ENCODE measurements at regions not wholly inside any gene's neighbourhood (a gene's known extent, or its start where the extent isn't known, plus 50 kb on each side); places are given as distances from the start of the nearest gene placed in this dataset.

DNA sequence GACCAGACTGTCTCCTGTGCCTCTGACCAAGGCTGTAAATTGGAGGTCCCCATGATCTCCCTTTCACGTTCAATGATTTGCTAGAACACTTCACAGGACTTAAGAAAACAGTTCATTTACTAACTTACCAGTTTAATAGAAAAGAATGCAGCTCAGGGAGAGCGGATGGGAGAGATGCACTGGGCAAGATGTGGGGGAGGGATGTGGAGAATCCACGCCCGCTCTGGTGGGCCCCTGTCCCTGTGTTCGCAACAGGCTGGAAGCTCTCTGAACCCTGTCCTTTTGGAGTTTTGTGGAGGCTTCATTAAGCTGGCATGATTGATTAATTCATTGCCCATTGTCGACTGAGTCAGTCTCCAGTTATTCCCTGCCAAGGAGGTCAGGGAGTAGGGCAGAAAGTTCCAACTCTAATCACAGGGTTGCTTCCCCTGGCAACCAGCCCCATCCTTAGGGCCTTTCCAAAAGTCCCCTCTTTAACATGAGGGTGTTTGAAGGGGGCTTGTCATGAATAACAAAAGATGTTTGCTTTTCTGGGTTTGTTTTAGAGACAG, 257.1 kb downstream of the ACKR3 start:
- Histone ChIP-seq H3K27me3 (replicated peaks; ENCODE audit: insufficient read depth, low read length) (no peaks in the 10 kb centered on the region), H3K9ac (ENCODE audit: low read length) (no peak overlapping the region), H3F3A (ENCODE audit: insufficient read depth, low read length) (no peaks in the 10 kb centered on the region), H3K36me3 (replicated peaks; ENCODE audit: insufficient read depth, low read length) (no peaks in the 10 kb centered on the region), H3K4me3 (ENCODE audit: low read length) (no peak overlapping the region), H3K9me2 (replicated peaks; ENCODE audit: insufficient read depth, low read length) (no peaks in the 10 kb centered on the region), H3K27ac (ENCODE audit: low read length) (no peak overlapping the region), H3K4me2 (ENCODE audit: low read depth, low read length) (no peak overlapping the region), H3K79me2 (ENCODE audit: low read length) (no peaks in the 10 kb centered on the region), H4K20me1 (ENCODE audit: insufficient read depth, low read length) (no peaks in the 10 kb centered on the region), H3K9me3 (replicated peaks; ENCODE audit: insufficient read depth, low read length) (no peaks in the 10 kb centered on the region), H2AFZ (ENCODE audit: low read length) (no peak overlapping the region), H3K4me1 (ENCODE audit: low read length) (no peaks in the 10 kb centered on the region)
- TF ChIP-seq, protein P1, sequence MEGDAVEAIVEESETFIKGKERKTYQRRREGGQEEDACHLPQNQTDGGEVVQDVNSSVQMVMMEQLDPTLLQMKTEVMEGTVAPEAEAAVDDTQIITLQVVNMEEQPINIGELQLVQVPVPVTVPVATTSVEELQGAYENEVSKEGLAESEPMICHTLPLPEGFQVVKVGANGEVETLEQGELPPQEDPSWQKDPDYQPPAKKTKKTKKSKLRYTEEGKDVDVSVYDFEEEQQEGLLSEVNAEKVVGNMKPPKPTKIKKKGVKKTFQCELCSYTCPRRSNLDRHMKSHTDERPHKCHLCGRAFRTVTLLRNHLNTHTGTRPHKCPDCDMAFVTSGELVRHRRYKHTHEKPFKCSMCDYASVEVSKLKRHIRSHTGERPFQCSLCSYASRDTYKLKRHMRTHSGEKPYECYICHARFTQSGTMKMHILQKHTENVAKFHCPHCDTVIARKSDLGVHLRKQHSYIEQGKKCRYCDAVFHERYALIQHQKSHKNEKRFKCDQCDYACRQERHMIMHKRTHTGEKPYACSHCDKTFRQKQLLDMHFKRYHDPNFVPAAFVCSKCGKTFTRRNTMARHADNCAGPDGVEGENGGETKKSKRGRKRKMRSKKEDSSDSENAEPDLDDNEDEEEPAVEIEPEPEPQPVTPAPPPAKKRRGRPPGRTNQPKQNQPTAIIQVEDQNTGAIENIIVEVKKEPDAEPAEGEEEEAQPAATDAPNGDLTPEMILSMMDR (IDR thresholded peaks at IDR 0.05; ENCODE audit: low read length): no peak
- TF ChIP-seq EZH2phosphoT487 (IDR thresholded peaks at IDR 0.05; ENCODE audit: low read length) (no peak), EZH2 (optimal IDR thresholded peaks at IDR 0.05; ENCODE audit: low read depth, low read length) (no peak)
- no peak for DNase-seq

DNA sequence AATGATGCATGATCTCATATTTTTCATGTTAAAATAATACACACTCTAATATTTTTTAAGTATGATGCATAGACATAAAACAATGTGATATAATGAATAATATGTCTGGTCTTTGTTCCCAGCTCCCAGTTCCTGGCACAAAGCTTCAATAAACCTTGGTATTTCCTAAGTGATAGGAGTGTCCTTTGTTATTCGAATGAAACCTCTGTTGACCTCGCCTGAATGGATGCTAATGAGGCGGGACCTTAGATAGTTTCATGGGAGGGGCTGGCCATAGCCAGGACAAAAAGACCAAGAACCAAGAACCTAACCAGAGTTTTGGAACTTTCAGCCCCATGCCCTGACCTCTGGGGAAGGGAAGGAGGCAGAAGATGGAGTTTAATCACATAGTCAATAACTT, 257.7 kb upstream of the COPS8 start:
- Histone ChIP-seq H2AFZ (ENCODE audit: low read length) (no peak overlapping the region), H3K36me3 (replicated peaks; ENCODE audit: insufficient read depth, low read length) (no peaks in the 10 kb centered on the region), H3K27me3 (replicated peaks; ENCODE audit: insufficient read depth, low read length) (no peaks in the 10 kb centered on the region), H3K9me3 (replicated peaks; ENCODE audit: insufficient read depth, low read length) (no peaks in the 10 kb centered on the region), H4K20me1 (ENCODE audit: insufficient read depth, low read length) (no peaks in the 10 kb centered on the region), H3K4me2 (ENCODE audit: low read depth, low read length) (no peak overlapping the region), H3K79me2 (ENCODE audit: low read length) (no peaks in the 10 kb centered on the region), H3K4me3 (ENCODE audit: low read length) (no peak overlapping the region), H3K9ac (ENCODE audit: low read length) (no peak overlapping the region), H3K27ac (ENCODE audit: low read length) (no peak overlapping the region), H3K9me2 (replicated peaks; ENCODE audit: insufficient read depth, low read length) (no peaks in the 10 kb centered on the region), H3F3A (ENCODE audit: insufficient read depth, low read length) (no peaks in the 10 kb centered on the region), H3K4me1 (ENCODE audit: low read length) (no peaks in the 10 kb centered on the region)
- TF ChIP-seq EZH2phosphoT487 (IDR thresholded peaks at IDR 0.05; ENCODE audit: low read length) (no peak), EZH2 (optimal IDR thresholded peaks at IDR 0.05; ENCODE audit: low read depth, low read length) (no peak)
- TF ChIP-seq, protein P1 (IDR thresholded peaks at IDR 0.05; ENCODE audit: low read length): no peak
- no peak for DNase-seq

- Histone ChIP-seq H3F3A (ENCODE audit: insufficient read depth, low read length) (no peaks in the 10 kb centered on the region), H3K79me2 (ENCODE audit: low read length) (no peaks in the 10 kb centered on the region), H3K27ac (ENCODE audit: low read length) (no peak overlapping the region), H3K4me1 (ENCODE audit: low read length) (no peaks in the 10 kb centered on the region), H3K9me2 (replicated peaks; ENCODE audit: insufficient read depth, low read length) (no peaks in the 10 kb centered on the region), H3K9me3 (replicated peaks; ENCODE audit: insufficient read depth, low read length) (no peaks in the 10 kb centered on the region), H4K20me1 (ENCODE audit: insufficient read depth, low read length) (no peaks in the 10 kb centered on the region), H3K9ac (ENCODE audit: low read length) (no peak overlapping the region), H3K27me3 (replicated peaks; ENCODE audit: insufficient read depth, low read length) (no peaks in the 10 kb centered on the region), H3K4me3 (ENCODE audit: low read length) (no peak overlapping the region), H3K36me3 (replicated peaks; ENCODE audit: insufficient read depth, low read length) (no peaks in the 10 kb centered on the region), H2AFZ (ENCODE audit: low read length) (no peak overlapping the region), H3K4me2 (ENCODE audit: low read depth, low read length) (no peak overlapping the region)
- no peak for DNase-seq
- TF ChIP-seq EZH2 (optimal IDR thresholded peaks at IDR 0.05; ENCODE audit: low read depth, low read length) (no peak), EZH2phosphoT487 (IDR thresholded peaks at IDR 0.05; ENCODE audit: low read length) (no peak)
- TF ChIP-seq, protein P1 (IDR thresholded peaks at IDR 0.05; ENCODE audit: low read length): no peak
Observed at GRCh38 chr2:236828820-236829219, 256.9 kb upstream of the COPS8 start.
